Natural killer cell (primary cell): ENCODE measurements at regions not wholly inside any gene's neighbourhood (a gene's known extent, or its start where the extent isn't known, plus 50 kb on each side); places are given as distances from the start of the nearest gene placed in this dataset.

ENCODE experiments used
- ATAC-seq, 3 donors: fragments of 150-1000 bp in 2 of 3; fragments of 200-7000 bp in 1 of 3; cut with Tn5 transposase; 1 replicate in 1 of 3; 2 replicates in 2 of 3; pipeline ENCODE4 v1.10.0; 2021; ENCODE audit warnings: mild to moderate bottlenecking in 2 of 3, moderate library complexity in 2 of 3
- DNase-seq, 2 donors: peaks; one replicate each; pipeline versions ENCODE4 v3.0.0 to v3.0.0-alpha.2; 2013 to 2021; ENCODE audit warnings: mixed read lengths in 1 of 2
- H3K27ac ChIP-seq: one replicate; pipeline ENCODE4 v1.5.1; 2013; ENCODE audit warnings: mild to moderate bottlenecking, low read length
- H3K27me3 ChIP-seq: one replicate; pipeline ENCODE4 v1.6.1; 2013; ENCODE audit warnings: low read length; ENCODE audit not compliant: control insufficient read depth, insufficient read depth
- H3K36me3 ChIP-seq: one replicate; pipeline ENCODE4 v1.6.1; 2013; ENCODE audit warnings: low read length; ENCODE audit not compliant: control insufficient read depth, insufficient read depth
- H3K4me1 ChIP-seq: one replicate; pipeline ENCODE4 v1.6.1; 2013; ENCODE audit warnings: low read length; ENCODE audit not compliant: control insufficient read depth, insufficient read depth
- H3K4me3 ChIP-seq: one replicate; pipeline ENCODE4 v1.5.1; 2013; ENCODE audit warnings: low read length
- H3K9me3 ChIP-seq: one replicate; pipeline ENCODE4 v1.6.1; 2013; ENCODE audit warnings: low read length; ENCODE audit not compliant: control insufficient read depth, insufficient read depth
- H3K27ac Mint-ChIP-seq, 2 donors: one replicate each; pipeline ENCODE4 v1.8.0; 2022; ENCODE audit warnings: mild to moderate bottlenecking in 2 of 2, mixed read lengths in 2 of 2, moderate library complexity in 1 of 2
- H3K27me3 Mint-ChIP-seq, 2 donors: one replicate each; pipeline ENCODE4 v1.8.0; 2022; ENCODE audit warnings: low read depth in 2 of 2, mixed read lengths in 2 of 2
- H3K36me3 Mint-ChIP-seq: one replicate; pipeline ENCODE4 v1.8.0; 2022; ENCODE audit warnings: mixed read lengths
- H3K4me1 Mint-ChIP-seq, 2 donors: one replicate each; pipeline ENCODE4 v1.8.0; 2022; ENCODE audit warnings: mixed read lengths in 2 of 2
- H3K4me3 Mint-ChIP-seq: one replicate; pipeline ENCODE4 v1.8.0; 2022; ENCODE audit warnings: mild to moderate bottlenecking, moderate library complexity, mixed read lengths
- H3K9me3 Mint-ChIP-seq, 2 donors: one replicate each; pipeline ENCODE4 v1.8.0; 2022; ENCODE audit warnings: mixed read lengths in 2 of 2
- CTCF ChIP-seq: fragments of 200-600 bp; IDR thresholded peaks from one replicate; pipeline ENCODE4 v1.8.0; 2022; ENCODE audit warnings: antibody characterized with exemption
- WGBS: methylation state at CpG from one replicate; pipeline ENCODE4 v1.1.7; 2013; ENCODE audit warnings: missing lambda C conversion rate; ENCODE audit not compliant: insufficient coverage; 5-methylcytosine and 5-hydroxymethylcytosine counted together
- intact Hi-C: fragments of 100-400 bp; cut with micrococcal nuclease; formaldehyde crosslinking; loops from one replicate; pipeline ENCODE4 v1.14.2; 2022

- intact Hi-C loops, result no loop called here
- H3K27me3 ChIP-seq, result no peaks in the 10 kb centered on the region
- H3K9me3 Mint-ChIP-seq, result peaks cover 2 to 8% of the 10 kb centered on the region in 2 donors
- ATAC-seq (no peak), DNase-seq (no peak)
- H3K9me3 ChIP-seq, result no peaks in the 10 kb centered on the region
- H3K4me3 Mint-ChIP-seq, result no peak overlapping the region
- H3K4me3 ChIP-seq, result no peak overlapping the region
- H3K27ac Mint-ChIP-seq, result no peak overlapping the region
- TF ChIP-seq CTCF, result no peak
- no peak overlapping the region for H3K27ac ChIP-seq
- no peaks in the 10 kb centered on the region for H3K36me3 ChIP-seq
- no peaks in the 10 kb centered on the region for H3K36me3 Mint-ChIP-seq
- 85% methylated on average over 3 of the region's 3 CpGs for WGBS
- no peaks in the 10 kb centered on the region for H3K4me1 ChIP-seq
- H3K27me3 Mint-ChIP-seq, result no peaks in the 10 kb centered on the region
- H3K4me1 Mint-ChIP-seq, result no peaks in the 10 kb centered on the region
Observed at GRCh38 chr12:90791445-90791844, 163.5 kb downstream of the CCER1 start.

GRCh38 chr12:90790747-90791146, 164.2 kb downstream of the CCER1 start:
- Histone ChIP-seq H3K36me3 (no peaks in the 10 kb centered on the region), H3K27me3 (no peaks in the 10 kb centered on the region), H3K9me3 (peaks cover 2% of the 10 kb centered on the region), H3K4me1 (no peaks in the 10 kb centered on the region), H3K4me3 (no peak overlapping the region), H3K27ac (no peak overlapping the region)
- 69% methylated on average over 3 of the region's 4 CpGs for WGBS
- Mint-ChIP-seq H3K4me1 (no peaks in the 10 kb centered on the region), H3K27ac (no peak overlapping the region), H3K9me3 (peaks cover 2 to 5% of the 10 kb centered on the region in 2 donors), H3K4me3 (no peak overlapping the region), H3K27me3 (no peaks in the 10 kb centered on the region), H3K36me3 (no peaks in the 10 kb centered on the region)
- TF ChIP-seq CTCF, result no peak
- ATAC-seq (no peak), DNase-seq (no peak)
- intact Hi-C loops, result no loop called here

GRCh38 chr12:90773491-90773890, 181.5 kb downstream of the CCER1 start:
- Histone ChIP-seq H3K27me3 (no peaks in the 10 kb centered on the region), H3K9me3 (no peaks in the 10 kb centered on the region), H3K27ac (no peak overlapping the region), H3K4me3 (no peak overlapping the region), H3K36me3 (no peaks in the 10 kb centered on the region), H3K4me1 (no peaks in the 10 kb centered on the region)
- Mint-ChIP-seq H3K27ac (no peak overlapping the region), H3K4me1 (no peaks in the 10 kb centered on the region), H3K4me3 (no peak overlapping the region), H3K36me3 (no peaks in the 10 kb centered on the region), H3K9me3 (peaks cover 7 to 12% of the 10 kb centered on the region in 2 donors), H3K27me3 (no peaks in the 10 kb centered on the region)
- DNase-seq (no peak), ATAC-seq (no peak)
- intact Hi-C loops, result no loop called here
- 100% methylated on average over 1 of the region's 1 CpG for WGBS
- no peak for TF ChIP-seq CTCF

GRCh38 chr12:90770861-90771260, 184.1 kb downstream of the CCER1 start:
- no peak for ATAC-seq
- H3K4me3 Mint-ChIP-seq, result no peak overlapping the region
- no peak for DNase-seq

More at GRCh38 chr12:90770861-90771260, 184.1 kb downstream of the CCER1 start:
- H3K9me3 ChIP-seq, result no peaks in the 10 kb centered on the region
- no peaks in the 10 kb centered on the region for H3K36me3 ChIP-seq
- Mint-ChIP-seq H3K9me3 (peaks cover 9 to 20% of the 10 kb centered on the region in 2 donors), H3K27ac (no peak overlapping the region), H3K36me3 (no peaks in the 10 kb centered on the region), H3K4me1 (no peaks in the 10 kb centered on the region), H3K27me3 (no peaks in the 10 kb centered on the region)
- no peak for TF ChIP-seq CTCF
- WGBS, result no CpG with 5 or more reads among the region's 1 CpG
- no peaks in the 10 kb centered on the region for H3K27me3 ChIP-seq
- no peak overlapping the region for H3K4me3 ChIP-seq
- H3K4me1 ChIP-seq, result no peaks in the 10 kb centered on the region
- intact Hi-C loops, result no loop called here
- H3K27ac ChIP-seq, result no peak overlapping the region
